SK-N-SH (cell line): ENCODE measurements at regions not wholly inside any gene's neighbourhood (a gene's known extent, or its start where the extent isn't known, plus 50 kb on each side); places are given as distances from the start of the nearest gene placed in this dataset.
A peak's percentile ranks its signal among the peaks of the same experiment; 100 is the strongest.

Source experiments
- CTCF ChIA-PET: fragments of 300-600, 350-600 bp; formaldehyde crosslinking; extraction: SDS; loops from one replicate; lab custom pipeline; 2021; lab: Yijun Ruan, JAX
- POLR2A ChIA-PET: fragments of 350-600 bp; sonication (Branson Sonifier 250); formaldehyde crosslinking; extraction: SDS; loops from one replicate; lab custom pipeline; 2020; ENCODE audit warnings: antibody characterized with exemption, inconsistent platforms; lab: Yijun Ruan, JAX
- DNase-seq: peaks from one replicate; pipeline ENCODE4 v3.0.0; 2012
- H2AFZ ChIP-seq: fragments of 200-600 bp; sonication (generic); 2 replicates; pipeline ENCODE4 v1.8.1; 2016; ENCODE audit warnings: antibody characterized with exemption, mild to moderate bottlenecking, low read depth
- H3F3A ChIP-seq: fragments of 200-600 bp; sonication (generic); replicated peaks from 2 replicates; pipeline ENCODE3; 2016; ENCODE audit warnings: antibody characterized with exemption, mild to moderate bottlenecking; ENCODE audit not compliant: insufficient read depth
- H3K27ac ChIP-seq, 2 experiments: fragments of 200-500 bp in 1 of 2; fragments of 200-600 bp in 1 of 2; sonication (Bioruptor generic) in 1 of 2; sonication (generic), shearing (Covaris generic) in 1 of 2; 2 replicates each; pipeline versions ENCODE4 v1.5.1 to v1.6.1; 2014 to 2016; ENCODE audit warnings: low read depth in 2 of 2, inconsistent platforms in 1 of 2, low read length in 1 of 2, mild to moderate bottlenecking in 1 of 2, mixed read lengths in 1 of 2
- H3K27me3 ChIP-seq: fragments of 200-600 bp; sonication (generic), shearing (Covaris generic); 2 replicates; pipeline ENCODE4 v1.6.1; 2016; ENCODE audit warnings: mixed run types; ENCODE audit not compliant: insufficient read depth
- H3K36me3 ChIP-seq, 2 experiments: fragments of 200-500 bp in 1 of 2; fragments of 200-600 bp in 1 of 2; sonication (Bioruptor generic) in 1 of 2; sonication (generic) in 1 of 2; replicated peaks in 1 of 2; 2 replicates each; pipeline versions ENCODE3 to v1.5.1; 2014 to 2016; ENCODE audit warnings: low read length in 1 of 2, mild to moderate bottlenecking in 1 of 2; ENCODE audit not compliant: insufficient read depth in 2 of 2, control insufficient read depth in 1 of 2
- H3K4me1 ChIP-seq, 2 experiments: fragments of 200-500 bp in 1 of 2; fragments of 200-600 bp in 1 of 2; sonication (Bioruptor generic) in 1 of 2; sonication (generic), shearing (Covaris generic) in 1 of 2; 2 replicates each; pipeline versions ENCODE4 v1.5.1 to v1.6.1; 2014 to 2016; ENCODE audit warnings: low read depth in 1 of 2, low read length in 1 of 2, mixed run types in 1 of 2; ENCODE audit not compliant: insufficient read depth in 2 of 2, control insufficient read depth in 1 of 2
- H3K4me2 ChIP-seq: fragments of 200-600 bp; sonication (generic), shearing (Covaris generic); 2 replicates; pipeline ENCODE4 v1.6.1; 2017; ENCODE audit warnings: mixed run types
- H3K4me3 ChIP-seq, 2 experiments: fragments of 200-500 bp in 1 of 2; fragments of 200-600 bp in 1 of 2; sonication (Bioruptor generic) in 1 of 2; sonication (generic), shearing (Covaris generic) in 1 of 2; 2 replicates each; pipeline versions ENCODE4 v1.5.1 to v1.8.1; 2014 to 2016; ENCODE audit warnings: low read depth in 2 of 2, inconsistent platforms in 1 of 2, low read length in 1 of 2, mild to moderate bottlenecking in 1 of 2, mixed read lengths in 1 of 2, moderate library complexity in 1 of 2
- H3K79me2 ChIP-seq: fragments of 200-600 bp; sonication (generic); 2 replicates; pipeline ENCODE4 v1.8.1; 2017; ENCODE audit warnings: mild to moderate bottlenecking; ENCODE audit not compliant: insufficient read depth
- H3K9ac ChIP-seq: fragments of 200-600 bp; sonication (generic); 2 replicates; pipeline ENCODE4 v1.6.1; 2017; ENCODE audit warnings: mixed run types
- H3K9me2 ChIP-seq: fragments of 200-600 bp; sonication (generic); 2 replicates; pipeline ENCODE4 v1.6.1; 2017; ENCODE audit warnings: mixed run types
- H3K9me3 ChIP-seq: fragments of 200-600 bp; sonication (generic); 2 replicates; pipeline ENCODE4 v1.6.1; 2017; ENCODE audit warnings: mixed run types, mild to moderate bottlenecking, moderate library complexity
- H4K20me1 ChIP-seq: fragments of 200-600 bp; sonication (generic); 2 replicates; pipeline ENCODE4 v1.6.1; 2017; ENCODE audit warnings: mild to moderate bottlenecking, mixed run types; ENCODE audit not compliant: insufficient read depth
- CHD2 ChIP-seq: fragments of 150-350 bp; IDR thresholded peaks from 2 replicates; pipeline ENCODE4 v1.6.1; 2018; ENCODE audit warnings: low read length; ENCODE audit not compliant: partially characterized antibody
- ELF1 ChIP-seq: IDR thresholded peaks from 2 replicates; pipeline ENCODE4 v1.4.0; 2012
- EP300 ChIP-seq, 2 experiments: IDR thresholded peaks; 2 replicates each; pipeline versions ENCODE4 v1.4.0 to v1.6.1; 2012; ENCODE audit warnings: borderline replicate concordance in 1 of 2, low read depth in 1 of 2, low read length in 1 of 2
- EZH2phosphoT487 ChIP-seq: fragments of 200-600 bp; sonication (generic); IDR thresholded peaks from 2 replicates; pipeline ENCODE4 v1.6.1; 2017; ENCODE audit warnings: low read depth, mixed run types, mild to moderate bottlenecking, antibody characterized with exemption, moderate library complexity, borderline replicate concordance
- FOXJ3 ChIP-seq: sonication (generic); formaldehyde crosslinking; IDR thresholded peaks from 2 replicates; pipeline ENCODE4 v1.5.1; 2020; ENCODE audit warnings: mild to moderate bottlenecking, missing genetic modification reagents
- FOXM1 ChIP-seq: IDR thresholded peaks from 2 replicates; pipeline ENCODE4 v1.4.0; 2012; ENCODE audit warnings: low read depth, mild to moderate bottlenecking
- GABPA ChIP-seq: IDR thresholded peaks from 2 replicates; pipeline ENCODE4 v1.4.0; 2012; ENCODE audit warnings: low read depth, mild to moderate bottlenecking
- GATA2 ChIP-seq: sonication (generic); formaldehyde crosslinking; IDR thresholded peaks from 2 replicates; pipeline ENCODE4 v1.5.0; 2020; ENCODE audit warnings: mild to moderate bottlenecking, missing genetic modification reagents
- MXI1 ChIP-seq: IDR thresholded peaks from 2 replicates; pipeline ENCODE4 v1.6.1; 2012; ENCODE audit warnings: mild to moderate bottlenecking, low read depth, low read length, improper control_type of control experiment
- RCOR1 ChIP-seq: fragments of 150-350 bp; IDR thresholded peaks from 2 replicates; pipeline ENCODE4 v1.6.1; 2017; ENCODE audit warnings: antibody characterized with exemption, low read length
- SIN3A ChIP-seq: IDR thresholded peaks from 2 replicates; pipeline ENCODE4 v1.6.1; 2012; ENCODE audit warnings: low read depth, mild to moderate bottlenecking, low read length, moderate library complexity, borderline replicate concordance
- SMC3 ChIP-seq: IDR thresholded peaks from 2 replicates; pipeline ENCODE4 v1.6.1; 2012; ENCODE audit warnings: low read depth, low read length, improper control_type of control experiment
- TAF1 ChIP-seq: IDR thresholded peaks from 2 replicates; pipeline ENCODE4 v1.6.1; 2012; ENCODE audit warnings: low read depth, mild to moderate bottlenecking, low read length, moderate library complexity, borderline replicate concordance
- YY1 ChIP-seq: IDR thresholded peaks from 2 replicates; pipeline ENCODE4 v1.4.0; 2012; ENCODE audit warnings: low read depth, mild to moderate bottlenecking
- WGBS: methylation state at CpG from one replicate; pipeline ENCODE4 v1.1.6; 2017; ENCODE audit warnings: low lambda C conversion rate; 5-methylcytosine and 5-hydroxymethylcytosine counted together
- TF ChIP-seq, protein P1 (sequence below): fragments of 150-350 bp; IDR thresholded peaks from 2 replicates; pipeline ENCODE4 v1.6.1; 2017; ENCODE audit warnings: antibody characterized with exemption, low read length, low read depth, borderline replicate concordance
- TF ChIP-seq, protein P2 (sequence below): IDR thresholded peaks from 2 replicates; pipeline ENCODE4 v1.4.0; 2012; ENCODE audit warnings: low read depth
- TF ChIP-seq, protein P3 (sequence below): IDR thresholded peaks from 2 replicates; pipeline ENCODE4 v1.4.0; 2012; ENCODE audit warnings: low read depth, borderline replicate concordance
- TF ChIP-seq, protein P4 (sequence below): fragments of 200-600 bp; sonication (generic); IDR thresholded peaks from 2 replicates; pipeline ENCODE4 v1.6.1; 2017; ENCODE audit warnings: antibody characterized with exemption, mild to moderate bottlenecking, moderate library complexity
- TF ChIP-seq, protein P5 (sequence below): IDR thresholded peaks from 2 replicates; pipeline ENCODE4 v1.6.1; 2012; ENCODE audit warnings: mild to moderate bottlenecking, low read depth, low read length, moderate library complexity

DNA sequence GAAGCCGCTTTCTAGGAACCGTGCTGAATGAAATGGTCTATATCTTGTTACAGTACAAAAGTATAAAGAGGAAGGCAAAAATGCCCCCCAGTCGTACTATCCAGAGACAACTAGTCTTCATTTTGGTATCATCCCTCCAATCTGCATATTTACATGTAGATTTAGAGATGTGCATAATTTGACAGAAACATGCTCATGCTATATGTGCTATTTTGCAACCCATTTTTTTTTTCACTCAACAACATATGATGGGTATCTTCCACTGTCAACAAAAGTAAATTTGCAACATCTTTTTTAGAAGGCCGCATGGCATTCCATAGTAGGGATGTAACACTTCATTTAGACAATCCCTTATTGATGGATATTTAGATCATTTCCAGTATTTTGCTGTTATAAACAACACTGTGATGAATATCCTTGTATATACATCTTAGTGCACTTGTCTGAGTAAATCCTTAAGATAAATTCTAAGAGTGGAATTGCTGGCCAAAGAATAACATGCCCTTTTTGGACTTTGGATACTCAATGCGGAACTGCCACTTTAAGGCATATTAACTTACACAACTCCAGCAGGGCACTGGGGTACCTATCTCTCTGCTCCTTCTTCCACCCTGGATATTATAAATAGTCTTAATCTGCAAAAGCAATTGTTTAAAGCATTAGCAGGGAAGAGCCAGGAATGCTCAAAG, 71.1 kb upstream of the SH3PXD2B start (continued):
- TF ChIP-seq, protein P1, sequence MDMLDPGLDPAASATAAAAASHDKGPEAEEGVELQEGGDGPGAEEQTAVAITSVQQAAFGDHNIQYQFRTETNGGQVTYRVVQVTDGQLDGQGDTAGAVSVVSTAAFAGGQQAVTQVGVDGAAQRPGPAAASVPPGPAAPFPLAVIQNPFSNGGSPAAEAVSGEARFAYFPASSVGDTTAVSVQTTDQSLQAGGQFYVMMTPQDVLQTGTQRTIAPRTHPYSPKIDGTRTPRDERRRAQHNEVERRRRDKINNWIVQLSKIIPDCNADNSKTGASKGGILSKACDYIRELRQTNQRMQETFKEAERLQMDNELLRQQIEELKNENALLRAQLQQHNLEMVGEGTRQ = no peak
- no peak for TF ChIP-seq FOXJ3 (CRISPR knock-in tag)
- TF ChIP-seq, protein P2, sequence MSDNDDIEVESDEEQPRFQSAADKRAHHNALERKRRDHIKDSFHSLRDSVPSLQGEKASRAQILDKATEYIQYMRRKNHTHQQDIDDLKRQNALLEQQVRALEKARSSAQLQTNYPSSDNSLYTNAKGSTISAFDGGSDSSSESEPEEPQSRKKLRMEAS = no peak
- no peak for TF ChIP-seq SMC3
- no peak for TF ChIP-seq RCOR1
- TF ChIP-seq, protein P3, sequence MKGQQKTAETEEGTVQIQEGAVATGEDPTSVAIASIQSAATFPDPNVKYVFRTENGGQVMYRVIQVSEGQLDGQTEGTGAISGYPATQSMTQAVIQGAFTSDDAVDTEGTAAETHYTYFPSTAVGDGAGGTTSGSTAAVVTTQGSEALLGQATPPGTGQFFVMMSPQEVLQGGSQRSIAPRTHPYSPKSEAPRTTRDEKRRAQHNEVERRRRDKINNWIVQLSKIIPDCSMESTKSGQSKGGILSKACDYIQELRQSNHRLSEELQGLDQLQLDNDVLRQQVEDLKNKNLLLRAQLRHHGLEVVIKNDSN = no peak
- no peak for TF ChIP-seq SIN3A
- no peak for TF ChIP-seq FOXM1
- TF ChIP-seq, protein P4, sequence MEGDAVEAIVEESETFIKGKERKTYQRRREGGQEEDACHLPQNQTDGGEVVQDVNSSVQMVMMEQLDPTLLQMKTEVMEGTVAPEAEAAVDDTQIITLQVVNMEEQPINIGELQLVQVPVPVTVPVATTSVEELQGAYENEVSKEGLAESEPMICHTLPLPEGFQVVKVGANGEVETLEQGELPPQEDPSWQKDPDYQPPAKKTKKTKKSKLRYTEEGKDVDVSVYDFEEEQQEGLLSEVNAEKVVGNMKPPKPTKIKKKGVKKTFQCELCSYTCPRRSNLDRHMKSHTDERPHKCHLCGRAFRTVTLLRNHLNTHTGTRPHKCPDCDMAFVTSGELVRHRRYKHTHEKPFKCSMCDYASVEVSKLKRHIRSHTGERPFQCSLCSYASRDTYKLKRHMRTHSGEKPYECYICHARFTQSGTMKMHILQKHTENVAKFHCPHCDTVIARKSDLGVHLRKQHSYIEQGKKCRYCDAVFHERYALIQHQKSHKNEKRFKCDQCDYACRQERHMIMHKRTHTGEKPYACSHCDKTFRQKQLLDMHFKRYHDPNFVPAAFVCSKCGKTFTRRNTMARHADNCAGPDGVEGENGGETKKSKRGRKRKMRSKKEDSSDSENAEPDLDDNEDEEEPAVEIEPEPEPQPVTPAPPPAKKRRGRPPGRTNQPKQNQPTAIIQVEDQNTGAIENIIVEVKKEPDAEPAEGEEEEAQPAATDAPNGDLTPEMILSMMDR = no peak

DNA sequence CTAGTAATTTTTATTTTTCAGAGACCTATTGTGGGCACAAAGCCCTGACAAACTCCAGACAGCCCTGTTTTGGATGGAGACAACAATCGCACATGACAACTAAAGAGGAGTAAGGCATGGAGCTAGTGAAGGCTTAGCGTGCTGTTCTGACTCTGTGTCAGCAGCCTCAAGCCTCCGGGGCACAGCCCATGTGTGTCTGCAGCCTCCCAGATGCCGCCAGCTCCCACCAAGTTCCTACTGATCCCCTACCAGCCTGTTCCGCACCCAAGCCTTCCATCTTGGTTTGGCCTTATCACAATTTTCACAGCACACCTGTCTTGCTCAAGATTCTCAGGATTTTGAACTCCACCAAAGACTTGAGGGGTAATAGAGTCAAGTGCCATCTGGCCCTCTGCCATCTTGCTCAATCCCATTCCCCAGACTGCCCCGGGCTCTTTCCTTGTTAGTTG, 70.3 kb upstream of the SH3PXD2B start:
- no peaks in the 10 kb centered on the region for H3K9me2 ChIP-seq
- H3K4me3 ChIP-seq = no peak overlapping the region
- no peaks in the 10 kb centered on the region for H4K20me1 ChIP-seq
- POLR2A ChIA-PET = interaction anchor here (0.6 to 0.7 kb wide), 2 partner anchors 9 to 143 kb away, joined by 3 read pairs; no protein-coding TSS in a partner anchor
- H3F3A ChIP-seq = no peaks in the 10 kb centered on the region
- 22% methylated on average over 6 of the region's 6 CpGs for WGBS
- CTCF ChIA-PET = interaction anchor here (0.6 to 1.1 kb wide), 2 partner anchors 45 to 57 kb away, joined by 3 read pairs; no protein-coding TSS in a partner anchor
- DNase-seq = peak; percentile 60
- H3K27ac ChIP-seq = no peak overlapping the region
- no peaks in the 10 kb centered on the region for H3K79me2 ChIP-seq
- H2AFZ ChIP-seq = no peak overlapping the region
- H3K27me3 ChIP-seq = peaks cover 5% of the 10 kb centered on the region; the same call in 1 of the 2 replicates
- no peaks in the 10 kb centered on the region for H3K36me3 ChIP-seq
- H3K4me1 ChIP-seq = peaks cover 0 to 7% of the 10 kb centered on the region in 2 experiments; a peak in 1 of 4 replicates
- no peak overlapping the region for H3K4me2 ChIP-seq
- TF ChIP-seq CHD2 (peak; percentile 20), MXI1 (peak; percentile 60; the same call in 1 of the 2 replicates), ELF1 (no peak), GABPA (no peak), RCOR1 (no peak), TAF1 (no peak), SIN3A (no peak), EP300 (IDR thresholded peaks at IDR 0.05; ENCODE audit: borderline replicate concordance in 1 of 2, low read depth in 1 of 2, low read length in 1 of 2) (peak in 1 of 2 experiments; percentile 67; a peak in 2 of 4 replicates), EZH2phosphoT487 (no peak), FOXJ3 (CRISPR knock-in tag) (peak; percentile 48; the same call in 1 of the 2 replicates), GATA2 (CRISPR knock-in tag) (peak; percentile 22; the same call in 1 of the 2 replicates), YY1 (no peak)
- TF ChIP-seq, protein P5, sequence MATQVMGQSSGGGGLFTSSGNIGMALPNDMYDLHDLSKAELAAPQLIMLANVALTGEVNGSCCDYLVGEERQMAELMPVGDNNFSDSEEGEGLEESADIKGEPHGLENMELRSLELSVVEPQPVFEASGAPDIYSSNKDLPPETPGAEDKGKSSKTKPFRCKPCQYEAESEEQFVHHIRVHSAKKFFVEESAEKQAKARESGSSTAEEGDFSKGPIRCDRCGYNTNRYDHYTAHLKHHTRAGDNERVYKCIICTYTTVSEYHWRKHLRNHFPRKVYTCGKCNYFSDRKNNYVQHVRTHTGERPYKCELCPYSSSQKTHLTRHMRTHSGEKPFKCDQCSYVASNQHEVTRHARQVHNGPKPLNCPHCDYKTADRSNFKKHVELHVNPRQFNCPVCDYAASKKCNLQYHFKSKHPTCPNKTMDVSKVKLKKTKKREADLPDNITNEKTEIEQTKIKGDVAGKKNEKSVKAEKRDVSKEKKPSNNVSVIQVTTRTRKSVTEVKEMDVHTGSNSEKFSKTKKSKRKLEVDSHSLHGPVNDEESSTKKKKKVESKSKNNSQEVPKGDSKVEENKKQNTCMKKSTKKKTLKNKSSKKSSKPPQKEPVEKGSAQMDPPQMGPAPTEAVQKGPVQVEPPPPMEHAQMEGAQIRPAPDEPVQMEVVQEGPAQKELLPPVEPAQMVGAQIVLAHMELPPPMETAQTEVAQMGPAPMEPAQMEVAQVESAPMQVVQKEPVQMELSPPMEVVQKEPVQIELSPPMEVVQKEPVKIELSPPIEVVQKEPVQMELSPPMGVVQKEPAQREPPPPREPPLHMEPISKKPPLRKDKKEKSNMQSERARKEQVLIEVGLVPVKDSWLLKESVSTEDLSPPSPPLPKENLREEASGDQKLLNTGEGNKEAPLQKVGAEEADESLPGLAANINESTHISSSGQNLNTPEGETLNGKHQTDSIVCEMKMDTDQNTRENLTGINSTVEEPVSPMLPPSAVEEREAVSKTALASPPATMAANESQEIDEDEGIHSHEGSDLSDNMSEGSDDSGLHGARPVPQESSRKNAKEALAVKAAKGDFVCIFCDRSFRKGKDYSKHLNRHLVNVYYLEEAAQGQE = no peak
- TF ChIP-seq, all 33 proteins: peak for 5
- no peak overlapping the region for H3K9ac ChIP-seq
- H3K9me3 ChIP-seq = no peaks in the 10 kb centered on the region
